ENCODE measurements at regions not wholly inside any gene's neighbourhood (a gene's known extent, or its start where the extent isn't known, plus 50 kb on each side); places are given as distances from the start of the nearest gene placed in this dataset.
"Not testable (repeated sequence)": the region's sequence is repeated elsewhere in the genome, so short reads cannot be mapped to it uniquely, and the experiment has no call there.

- DNase-seq: no peak
Measured at GRCh38 chr18:25544546-25545287, 192.8 kb upstream of the ZNF521 start.

- no peak for DNase-seq
Measured at GRCh38 chr18:25538175-25538922, 186.4 kb upstream of the ZNF521 start.

GRCh38 chr18:25535495-25535894, 183.5 kb upstream of the ZNF521 start:
- no peak for DNase-seq

- DNase-seq: no peak
Measured at GRCh38 chr18:25534401-25534800, 182.4 kb upstream of the ZNF521 start.

- no peak for DNase-seq
Measured at GRCh38 chr18:25533218-25533617, 181.3 kb upstream of the ZNF521 start.

- no peak for DNase-seq
Measured at GRCh38 chr18:25531207-25531606, 179.2 kb upstream of the ZNF521 start.

- DNase-seq: not testable (repeated sequence)
Measured at GRCh38 chr18:25525789-25526188, 173.8 kb upstream of the ZNF521 start.

GRCh38 chr18:25518716-25519053, 166.7 kb upstream of the ZNF521 start:
- no peak for DNase-seq

GRCh38 chr18:25517881-25518715, 166.1 kb upstream of the ZNF521 start:
- no peak for DNase-seq

GRCh38 chr18:25516747-25517498, 165.0 kb upstream of the ZNF521 start:
- no peak for DNase-seq

- no peak for DNase-seq
Measured at GRCh38 chr18:25516121-25516520, 164.2 kb upstream of the ZNF521 start.

- no peak for DNase-seq
Measured at GRCh38 chr18:25510096-25510495, 158.1 kb upstream of the ZNF521 start.

GRCh38 chr18:25503567-25504081, 151.7 kb upstream of the ZNF521 start:
- peak; percentile 34 for DNase-seq

GRCh38 chr18:25497151-25497794, 145.3 kb upstream of the ZNF521 start:
- DNase-seq: no peak

- DNase-seq: no peak
Measured at GRCh38 chr18:25496544-25496943, 144.6 kb upstream of the ZNF521 start.

GRCh38 chr18:25495606-25496005, 143.6 kb upstream of the ZNF521 start:
- no peak for DNase-seq

GRCh38 chr18:25494888-25495287, 142.9 kb upstream of the ZNF521 start:
- DNase-seq: no peak

GRCh38 chr18:25493401-25493800, 141.4 kb upstream of the ZNF521 start:
- no peak for DNase-seq

GRCh38 chr18:25490316-25490715, 138.3 kb upstream of the ZNF521 start:
- DNase-seq: no peak

- no peak for DNase-seq
Measured at GRCh38 chr18:25473008-25473407, 121.0 kb upstream of the ZNF521 start.

- not testable (repeated sequence) for DNase-seq
Measured at GRCh38 chr18:25470756-25471524, 119.0 kb upstream of the ZNF521 start.
